IMR-90 (cell line): ENCODE measurements at regions not wholly inside any gene's neighbourhood (a gene's known extent, or its start where the extent isn't known, plus 50 kb on each side); places are given as distances from the start of the nearest gene placed in this dataset.

Experiments used
- ATAC-seq: fragments of 200-7000 bp; cut with Tn5 transposase; 2 replicates; pipeline ENCODE4 v1.9.1; 2020; ENCODE audit warnings: low read depth, mild to moderate bottlenecking, moderate library complexity
- BruUV-seq: library from RNA; stranded (reverse); fragments of 400-500 nt; replicated peaks from 2 replicates; lab custom pipeline; 2021; lab: Mats Ljungman, UMichigan
- CTCF ChIA-PET: fragments of 300-600 bp; formaldehyde crosslinking; extraction: SDS; loops from one replicate; lab custom pipeline; 2021; ENCODE audit warnings: antibody characterized with exemption; lab: Yijun Ruan, JAX
- POLR2A ChIA-PET: fragments of 300-600 bp; sonication (Branson Sonifier 250); formaldehyde crosslinking; loops from one replicate; lab custom pipeline; 2022; ENCODE audit warnings: antibody characterized with exemption; ENCODE audit not compliant: unreplicated experiment; lab: Charles Lee
- DNase-seq: peaks from one replicate; pipeline ENCODE4 v3.0.0; 2013
- H2AFZ ChIP-seq: replicated peaks from 2 replicates; pipeline ENCODE3; 2013; ENCODE audit warnings: low read length, mild to moderate bottlenecking; ENCODE audit not compliant: poor library complexity
- H2AK5ac ChIP-seq: 2 replicates; pipeline ENCODE4 v1.6.1; 2013; ENCODE audit warnings: low read depth, low read length, inconsistent platforms
- H2AK9ac ChIP-seq: replicated peaks from 2 replicates; pipeline ENCODE3; 2013; ENCODE audit warnings: mild to moderate bottlenecking, low read depth, low read length, moderate library complexity; ENCODE audit not compliant: poor library complexity
- H2BK120ac ChIP-seq: 2 replicates; pipeline ENCODE4 v1.6.1; 2013; ENCODE audit warnings: low read depth, low read length, inconsistent platforms
- H2BK15ac ChIP-seq: 3 replicates; pipeline ENCODE4 v1.6.1; 2013; ENCODE audit warnings: low read depth, low read length, inconsistent platforms
- H2BK20ac ChIP-seq: 2 replicates; pipeline ENCODE4 v1.6.1; 2013; ENCODE audit warnings: low read depth, mild to moderate bottlenecking, inconsistent platforms, low read length, moderate library complexity
- H2BK5ac ChIP-seq: 2 replicates; pipeline ENCODE4 v1.6.1; 2013; ENCODE audit warnings: mild to moderate bottlenecking, low read depth, low read length, inconsistent platforms; ENCODE audit not compliant: poor library complexity, severe bottlenecking
- H3K14ac ChIP-seq: replicated peaks from 2 replicates; pipeline ENCODE4 v1.6.1; 2013; ENCODE audit warnings: low read depth, low read length, inconsistent platforms
- H3K18ac ChIP-seq: 2 replicates; pipeline ENCODE4 v1.6.1; 2013; ENCODE audit warnings: low read depth, low read length, control low read depth
- H3K23ac ChIP-seq: 2 replicates; pipeline ENCODE4 v1.6.1; 2013; ENCODE audit warnings: low read depth, low read length, inconsistent platforms
- H3K27ac ChIP-seq: 2 replicates; pipeline ENCODE4 v1.5.1; 2013; ENCODE audit warnings: mild to moderate bottlenecking, control low read depth, low read length; ENCODE audit not compliant: insufficient read depth
- H3K27me3 ChIP-seq: 2 replicates; pipeline ENCODE4 v1.6.1; 2013; ENCODE audit warnings: low read length; ENCODE audit not compliant: control insufficient read depth, insufficient read depth
- H3K36me3 ChIP-seq: 2 replicates; pipeline ENCODE4 v1.6.1; 2013; ENCODE audit warnings: low read length, mixed read lengths; ENCODE audit not compliant: control insufficient read depth, insufficient read depth
- H3K4ac ChIP-seq: 2 replicates; pipeline ENCODE4 v1.6.1; 2013; ENCODE audit warnings: low read depth, low read length, inconsistent platforms
- H3K4me1 ChIP-seq: 2 replicates; pipeline ENCODE4 v1.6.1; 2013; ENCODE audit warnings: low read length, mixed read lengths; ENCODE audit not compliant: control insufficient read depth, insufficient read depth
- H3K4me2 ChIP-seq: 2 replicates; pipeline ENCODE4 v1.6.1; 2013; ENCODE audit warnings: low read depth, mild to moderate bottlenecking, control low read depth, low read length, moderate library complexity
- H3K4me3 ChIP-seq: 2 replicates; pipeline ENCODE4 v1.5.1; 2013; ENCODE audit warnings: low read depth, mild to moderate bottlenecking, control low read depth, low read length, moderate library complexity; ENCODE audit not compliant: insufficient read depth
- H3K56ac ChIP-seq: 2 replicates; pipeline ENCODE4 v1.6.1; 2013; ENCODE audit warnings: low read length, inconsistent platforms; ENCODE audit not compliant: insufficient read depth; ENCODE audit errors: extremely low read depth
- H3K79me1 ChIP-seq, 2 experiments: 2 replicates each; pipeline ENCODE4 v1.6.1; 2013; ENCODE audit warnings: low read length in 2 of 2, inconsistent platforms in 1 of 2, low read depth in 1 of 2
- H3K9ac ChIP-seq: 2 replicates; pipeline ENCODE4 v1.6.1; 2013; ENCODE audit warnings: low read depth, low read length, control low read depth
- H3K9me1 ChIP-seq: 2 replicates; pipeline ENCODE4 v1.6.1; 2013; ENCODE audit warnings: low read length, inconsistent platforms; ENCODE audit not compliant: insufficient read depth
- H3K9me3 ChIP-seq: 2 replicates; pipeline ENCODE4 v1.6.1; 2013; ENCODE audit warnings: low read length; ENCODE audit not compliant: control insufficient read depth, insufficient read depth
- H4K20me1 ChIP-seq: 2 replicates; pipeline ENCODE4 v1.6.1; 2013; ENCODE audit warnings: low read length, inconsistent platforms; ENCODE audit not compliant: insufficient read depth
- H4K5ac ChIP-seq: 2 replicates; pipeline ENCODE4 v1.6.1; 2013; ENCODE audit warnings: mild to moderate bottlenecking, low read depth, low read length, control low read depth
- H4K8ac ChIP-seq, 2 experiments: 2 replicates each; pipeline ENCODE4 v1.6.1; 2013; ENCODE audit warnings: low read depth in 2 of 2, low read length in 2 of 2, control low read depth in 1 of 2, inconsistent platforms in 1 of 2
- H4K91ac ChIP-seq: 2 replicates; pipeline ENCODE4 v1.6.1; 2013; ENCODE audit warnings: low read depth, low read length, inconsistent platforms; ENCODE audit not compliant: insufficient read depth
- BHLHE40 ChIP-seq: fragments of 150-350 bp; IDR thresholded peaks from 2 replicates; pipeline ENCODE4 v1.6.1; 2016; ENCODE audit warnings: mild to moderate bottlenecking, low read depth, low read length
- CHD1 ChIP-seq: IDR thresholded peaks from 2 replicates; pipeline ENCODE4 v1.6.1; 2012; ENCODE audit warnings: low read depth, low read length, improper control_type of control experiment
- NFE2L2 ChIP-seq: fragments of 150-350 bp; IDR thresholded peaks from 2 replicates; pipeline ENCODE4 v1.6.1; 2016; ENCODE audit warnings: low read depth, mild to moderate bottlenecking, low read length
- POLR2A ChIP-seq: IDR thresholded peaks from 2 replicates; pipeline ENCODE4 v1.6.1; 2012; ENCODE audit warnings: mild to moderate bottlenecking, low read depth, low read length
- RAD21 ChIP-seq: IDR thresholded peaks from 2 replicates; pipeline ENCODE4 v1.6.1; 2012; ENCODE audit warnings: low read length, improper control_type of control experiment
- SMC3 ChIP-seq: fragments of 150-350 bp; IDR thresholded peaks from 2 replicates; pipeline ENCODE4 v1.6.1; 2016; ENCODE audit warnings: low read depth, mild to moderate bottlenecking, antibody characterized with exemption, low read length, moderate library complexity
- WGBS, 2 experiments: methylation state at CpG; one replicate each; pipeline versions ENCODE4 v1.1.5 to v1.1.7; 2013; ENCODE audit warnings: missing lambda C conversion rate in 2 of 2; ENCODE audit not compliant: insufficient read length in 1 of 2; ENCODE audit errors: extremely low coverage in 2 of 2; 5-methylcytosine and 5-hydroxymethylcytosine counted together
- dilution Hi-C: fragments of 300-500 bp; cut with HindIII; formaldehyde crosslinking; loops from one replicate; pipeline ENCODE4 v1.14.3; 2018; ENCODE audit warnings: low sequenced_read_pairs; ENCODE audit not compliant: unreplicated experiment
- in situ Hi-C: fragments of 300-500 bp; cut with MboI; formaldehyde crosslinking; loops from 3 replicates; pipeline ENCODE4 v1.14.3; 2019; ENCODE audit warnings: low sequenced_read_pairs, inconsistent platforms, mixed read lengths
- intact Hi-C: fragments of 100-400 bp; cut with micrococcal nuclease; formaldehyde crosslinking; loops from 2 replicates; pipeline ENCODE4 v1.10.0; 2022
- TF ChIP-seq, protein P1 (sequence below): fragments of 150-350 bp; IDR thresholded peaks from 2 replicates; pipeline ENCODE4 v1.6.1; 2017; ENCODE audit warnings: mild to moderate bottlenecking, antibody characterized with exemption, low read length, low read depth

DNA sequence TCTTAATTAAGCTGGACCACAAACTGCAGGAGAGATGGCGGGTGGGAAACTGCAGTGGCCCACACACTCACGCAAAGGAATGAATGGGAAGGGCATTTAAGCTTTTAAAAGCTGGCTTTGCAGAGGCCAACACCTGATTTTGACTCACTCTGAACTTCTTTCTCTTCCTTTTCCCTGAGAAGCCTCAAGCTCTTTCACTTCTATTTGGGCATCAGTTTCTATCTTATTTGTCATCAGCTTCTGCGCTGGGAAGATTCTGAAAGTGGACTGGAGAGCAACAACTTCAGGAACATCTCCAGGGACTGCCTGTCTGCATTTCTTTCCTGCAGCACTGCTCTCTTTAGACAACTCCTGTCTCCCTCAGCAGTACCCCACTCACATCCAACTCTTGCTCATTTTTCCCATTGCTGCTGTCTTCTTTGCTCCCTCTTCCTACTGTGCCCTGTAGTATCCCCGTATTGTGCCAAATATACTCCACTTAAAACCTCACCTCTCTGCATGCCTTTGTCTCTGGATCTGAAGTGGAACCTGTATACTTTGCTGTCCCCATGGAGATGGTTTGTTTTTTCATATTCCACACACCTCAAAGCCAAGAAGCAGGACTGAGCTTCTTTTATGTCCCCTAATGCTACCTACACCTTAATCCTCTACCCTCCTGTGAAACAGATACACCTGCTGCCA lies 143.3 kb upstream of the JUN start:
- POLR2A ChIA-PET, result no interaction called here

More for the DNA sequence above, 143.3 kb upstream of the JUN start:
- Histone ChIP-seq H4K5ac (no peak overlapping the region), H3K56ac (no peak overlapping the region), H3K4me2 (no peak overlapping the region), H2BK20ac (no peak overlapping the region), H2BK15ac (no peak overlapping the region), H4K8ac (no peak overlapping the region), H3K9ac (no peak overlapping the region), H4K20me1 (no peaks in the 10 kb centered on the region), H3K36me3 (no peaks in the 10 kb centered on the region), H2AFZ (no peak overlapping the region), H3K23ac (no peak overlapping the region), H3K9me3 (no peaks in the 10 kb centered on the region), H3K4me1 (peaks cover 2% of the 10 kb centered on the region; the same call in 1 of the 2 replicates), H2AK5ac (no peak overlapping the region), H4K91ac (no peak overlapping the region), H3K18ac (no peak overlapping the region), H3K9me1 (peaks cover 10% of the 10 kb centered on the region; the same call in 1 of the 2 replicates), H3K4me3 (no peak overlapping the region), H2BK5ac (no peak overlapping the region), H3K79me1 (no peaks in the 10 kb centered on the region), H3K27ac (no peak overlapping the region), H3K4ac (no peak overlapping the region), H2AK9ac (no peak overlapping the region), H3K14ac (0 out of 2 replicates have a peak overlapping the region, but pooled peaks have one; percentile 1), H2BK120ac (no peak overlapping the region), H3K27me3 (no peaks in the 10 kb centered on the region)
- no peak for ATAC-seq
- CTCF ChIA-PET, result interaction anchor here (0.6 to 2.4 kb wide), 2 partner anchors 10 to 281 kb away, joined by 3 to 9 read pairs; no protein-coding TSS in a partner anchor
- intact Hi-C loops, result no loop called here
- no TSS peak for BruUV-seq
- peak; percentile 12 for DNase-seq
- TF ChIP-seq BHLHE40 (no peak), RAD21 (no peak), SMC3 (no peak), CHD1 (no peak), POLR2A (no peak), NFE2L2 (no peak)
- TF ChIP-seq, protein P1, sequence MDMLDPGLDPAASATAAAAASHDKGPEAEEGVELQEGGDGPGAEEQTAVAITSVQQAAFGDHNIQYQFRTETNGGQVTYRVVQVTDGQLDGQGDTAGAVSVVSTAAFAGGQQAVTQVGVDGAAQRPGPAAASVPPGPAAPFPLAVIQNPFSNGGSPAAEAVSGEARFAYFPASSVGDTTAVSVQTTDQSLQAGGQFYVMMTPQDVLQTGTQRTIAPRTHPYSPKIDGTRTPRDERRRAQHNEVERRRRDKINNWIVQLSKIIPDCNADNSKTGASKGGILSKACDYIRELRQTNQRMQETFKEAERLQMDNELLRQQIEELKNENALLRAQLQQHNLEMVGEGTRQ, result no peak
- 100% methylated on average over 1 of the region's 4 CpGs; no CpG with 5 or more reads in 1 of the 2 experiments for WGBS, 2 experiments
- dilution Hi-C loops, result no loop called here
- in situ Hi-C loops, result no loop called here
